HG03039 (cell line): ENCODE measurements at regions not wholly inside any gene's neighbourhood (a gene's known extent, or its start where the extent isn't known, plus 50 kb on each side); places are given as distances from the start of the nearest gene placed in this dataset.
"Not testable (repeated sequence)": the region's sequence is repeated elsewhere in the genome, so short reads cannot be mapped to it uniquely, and the experiment has no call there.

ENCODE experiments used
- ATAC-seq: cut with Tn5 transposase; IDR thresholded peaks from one replicate; pipeline ENCODE4 v1.9.1; 2021; ENCODE audit warnings: mild to moderate bottlenecking, moderate library complexity; ENCODE audit not compliant: unreplicated experiment

GRCh38 chr12:46553911-46554310 lies 181.3 kb upstream of the SLC38A2 start:
- ATAC-seq: no peak

- no peak for ATAC-seq
Measured at GRCh38 chr12:46553266-46553665, 180.7 kb upstream of the SLC38A2 start.

DNA sequence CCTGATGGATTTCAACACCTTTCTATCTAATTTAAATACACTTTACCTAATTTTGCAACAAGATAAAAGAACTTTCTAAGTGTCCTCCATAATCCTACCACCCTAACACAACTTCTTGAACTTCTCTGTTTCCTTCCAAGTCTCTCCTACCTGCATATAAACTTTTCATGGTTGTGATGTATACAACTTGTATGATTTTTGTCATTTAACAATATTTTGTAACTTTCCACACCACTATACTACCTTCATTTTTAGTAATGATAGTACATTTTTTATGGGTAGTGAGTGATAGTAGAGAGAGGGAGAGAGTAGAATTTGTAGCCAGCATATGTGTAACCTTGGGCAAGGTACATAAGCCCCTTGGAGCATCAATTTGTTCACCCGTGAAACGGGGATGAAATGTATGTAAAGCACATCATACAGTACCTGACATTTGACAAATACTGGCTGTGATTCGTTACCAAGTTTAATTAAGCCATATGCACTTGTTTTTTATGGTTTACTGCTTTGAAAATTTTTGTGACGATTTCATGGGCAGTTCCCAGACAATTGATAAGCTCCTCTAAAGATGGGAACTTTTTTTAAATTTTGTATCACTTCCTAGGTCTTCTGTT lies 177.8 kb upstream of the SLC38A2 start:
- no peak for ATAC-seq

DNA sequence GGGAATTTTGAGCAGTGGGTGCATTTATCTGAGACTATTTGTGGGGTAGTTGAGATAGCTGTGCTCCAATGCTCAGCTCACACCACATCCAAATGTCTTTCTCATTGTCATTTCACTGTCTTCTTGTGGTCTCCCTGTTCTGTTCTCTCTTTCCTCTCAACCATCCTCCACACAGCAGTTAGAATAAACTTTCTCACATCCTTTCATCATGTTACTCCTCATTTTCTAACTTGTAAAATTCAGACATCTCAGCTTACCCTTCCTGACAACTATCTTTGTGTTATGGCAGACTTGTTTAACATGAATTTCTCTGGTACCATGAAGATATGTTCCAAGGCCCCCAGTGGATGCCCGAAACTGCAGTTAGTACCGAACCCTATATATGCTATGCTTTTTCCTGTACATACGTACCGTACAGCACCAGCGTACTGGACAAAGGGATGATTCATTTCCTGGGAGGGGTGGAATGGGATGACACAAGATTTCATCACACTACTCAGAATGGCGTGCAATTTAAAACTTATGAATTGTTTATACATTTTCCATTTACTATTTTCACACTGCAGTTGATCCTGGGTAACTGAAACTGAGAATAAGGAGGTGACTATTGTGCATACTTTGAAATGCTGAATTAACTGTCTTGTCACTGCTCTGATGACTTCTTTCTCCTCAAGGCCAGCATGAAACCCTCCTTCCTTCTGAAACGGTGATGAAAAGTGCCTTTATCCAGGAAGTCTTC lies 177.1 kb upstream of the SLC38A2 start:
- ATAC-seq: no peak

- no peak for ATAC-seq
Measured at GRCh38 chr12:46548605-46549071, 176.1 kb upstream of the SLC38A2 start.

DNA sequence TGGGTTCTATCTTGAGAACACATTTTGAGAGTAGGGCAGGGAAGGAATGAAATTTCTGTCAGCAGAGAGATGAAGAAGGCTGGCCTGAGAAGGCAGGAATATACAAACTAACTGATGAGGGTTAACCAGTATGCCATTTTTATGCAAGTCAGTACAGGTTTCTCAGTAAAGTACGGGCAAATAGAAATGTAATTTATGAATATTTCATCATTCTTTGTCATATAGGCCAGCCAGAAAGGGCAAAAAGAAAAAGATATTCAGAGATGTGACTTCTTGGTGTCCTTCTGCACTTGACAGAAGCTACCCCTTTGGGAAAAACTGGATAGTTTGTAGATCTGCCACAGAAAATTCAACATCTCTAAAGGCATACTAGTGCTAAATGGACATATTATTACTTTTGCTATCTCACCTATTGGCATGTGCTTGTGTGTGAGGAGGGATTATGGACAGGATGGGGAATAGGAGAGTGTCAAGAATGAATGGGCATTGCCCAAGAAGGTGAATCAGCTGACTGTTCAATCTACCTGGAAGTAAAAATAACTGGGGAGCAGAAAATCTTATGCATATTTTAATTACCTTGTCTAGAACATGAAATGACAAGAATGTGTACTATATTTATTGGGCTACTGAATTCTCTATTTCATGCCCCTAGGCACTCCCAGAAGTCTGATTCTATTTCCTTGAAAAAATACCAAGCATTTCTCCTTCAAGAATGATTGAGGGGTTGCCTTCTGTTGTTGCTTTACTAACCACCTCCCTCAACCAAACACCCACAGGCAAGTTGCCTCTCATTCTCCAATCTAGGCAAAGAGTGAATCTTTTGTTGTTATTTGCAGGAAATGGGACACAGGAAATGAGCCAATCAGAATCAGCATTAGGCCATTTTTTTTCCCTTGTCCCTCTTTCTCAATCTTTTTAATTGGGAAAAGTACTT lies 175.1 kb upstream of the SLC38A2 start:
- no peak for ATAC-seq

DNA sequence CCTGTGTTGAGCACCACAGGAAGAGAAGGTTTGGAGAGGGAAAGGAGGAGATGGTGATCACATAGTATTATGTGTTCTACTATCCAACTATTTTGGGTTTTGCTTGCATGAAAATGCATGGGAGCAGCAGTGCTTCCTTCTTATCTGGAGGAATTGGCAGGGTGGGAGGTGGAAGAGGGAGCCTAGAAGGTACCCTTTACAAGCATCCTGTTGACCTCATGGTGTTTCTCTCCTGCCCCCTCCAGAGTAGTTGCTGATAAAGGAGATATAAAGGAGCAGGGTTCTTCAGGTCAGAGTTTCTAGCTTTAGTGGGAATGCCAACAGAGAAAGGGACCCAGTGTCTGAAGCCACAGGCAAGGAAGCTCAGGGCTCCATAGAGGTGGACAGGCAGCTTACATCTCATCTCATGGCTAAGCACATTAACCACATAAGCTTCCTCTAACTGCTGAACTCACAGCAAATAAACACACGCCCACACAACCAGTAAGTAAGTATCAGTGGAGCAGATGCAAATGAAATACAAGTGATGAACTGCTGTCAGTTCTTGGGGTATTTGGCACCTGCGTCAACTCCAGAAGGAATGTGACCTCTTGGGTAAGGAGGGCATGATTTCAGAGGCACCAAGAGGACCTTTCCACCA lies 174.2 kb upstream of the SLC38A2 start:
- ATAC-seq: peak; percentile 93

DNA sequence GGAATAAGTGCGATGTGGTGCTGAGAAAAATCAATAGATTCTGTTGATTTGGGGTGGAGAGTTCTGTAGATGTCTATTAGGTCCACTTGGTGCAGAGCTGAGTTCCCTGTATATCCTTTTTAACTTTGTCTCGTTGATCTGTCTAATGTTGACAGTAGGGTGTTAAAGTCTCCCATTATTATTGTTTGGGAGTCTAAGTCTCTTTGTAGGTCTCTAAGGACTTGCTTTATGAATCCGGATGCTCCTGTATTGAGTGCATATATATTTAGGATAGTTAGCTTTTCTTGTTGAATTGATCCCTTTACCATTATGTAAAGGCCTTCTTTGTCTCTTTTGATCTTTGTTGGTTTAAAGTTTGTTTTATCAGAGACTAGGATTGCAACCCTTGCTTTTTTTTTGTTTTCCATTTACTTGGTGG lies 170.8 kb upstream of the SLC38A2 start:
- ATAC-seq: not testable (repeated sequence)

- ATAC-seq: no peak
Measured at GRCh38 chr12:46538976-46539375, 166.4 kb upstream of the SLC38A2 start.

- no peak for ATAC-seq
Measured at GRCh38 chr12:46537387-46537955, 164.9 kb upstream of the SLC38A2 start.

GRCh38 chr12:46536316-46536715 lies 163.7 kb upstream of the SLC38A2 start:
- not testable (repeated sequence) for ATAC-seq

GRCh38 chr12:46535907-46536306 lies 163.3 kb upstream of the SLC38A2 start:
- no peak for ATAC-seq

DNA sequence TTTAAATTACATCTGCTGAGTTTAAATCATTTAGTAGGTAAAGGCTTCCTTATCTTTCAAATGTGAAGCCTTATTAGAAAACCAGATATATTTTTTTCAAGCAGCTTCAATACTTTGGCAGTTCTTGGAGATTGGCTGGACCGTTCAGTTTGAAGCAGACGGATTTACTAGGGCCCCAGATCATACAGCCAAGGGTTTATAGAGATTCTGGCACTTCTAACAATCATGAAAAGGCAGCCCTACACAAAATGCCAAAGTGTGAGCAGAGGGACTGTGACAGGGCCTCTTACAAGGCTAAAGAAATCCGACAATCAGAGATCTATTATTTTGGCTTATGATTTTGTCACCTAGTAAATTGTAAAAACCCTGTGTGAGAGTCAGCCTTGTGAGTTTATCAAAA lies 162.8 kb upstream of the SLC38A2 start:
- ATAC-seq: no peak

DNA sequence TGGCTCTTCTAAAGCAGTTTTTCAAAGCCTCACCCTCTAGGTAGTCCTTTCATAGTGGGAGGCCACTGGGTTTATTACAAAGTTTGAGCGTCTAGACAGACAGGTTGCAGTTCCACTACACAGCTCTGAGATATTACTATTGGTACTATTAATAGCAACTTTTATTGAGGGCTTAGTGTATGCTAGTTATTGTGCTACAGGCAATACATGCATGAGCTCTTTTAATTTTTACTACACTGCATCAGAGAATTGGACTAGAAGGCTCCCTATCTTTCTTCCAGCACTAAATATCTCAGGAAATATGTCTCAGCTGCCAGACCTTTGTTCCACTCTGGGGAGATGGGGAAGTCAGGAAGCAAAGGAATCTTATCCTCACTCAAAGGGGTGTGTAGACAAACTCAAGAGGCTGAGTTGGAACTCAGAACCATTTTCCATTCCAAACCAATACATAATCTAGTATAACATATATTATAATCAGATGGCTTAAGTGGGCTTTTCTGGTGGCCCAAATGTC lies 161.8 kb upstream of the SLC38A2 start:
- no peak for ATAC-seq

DNA sequence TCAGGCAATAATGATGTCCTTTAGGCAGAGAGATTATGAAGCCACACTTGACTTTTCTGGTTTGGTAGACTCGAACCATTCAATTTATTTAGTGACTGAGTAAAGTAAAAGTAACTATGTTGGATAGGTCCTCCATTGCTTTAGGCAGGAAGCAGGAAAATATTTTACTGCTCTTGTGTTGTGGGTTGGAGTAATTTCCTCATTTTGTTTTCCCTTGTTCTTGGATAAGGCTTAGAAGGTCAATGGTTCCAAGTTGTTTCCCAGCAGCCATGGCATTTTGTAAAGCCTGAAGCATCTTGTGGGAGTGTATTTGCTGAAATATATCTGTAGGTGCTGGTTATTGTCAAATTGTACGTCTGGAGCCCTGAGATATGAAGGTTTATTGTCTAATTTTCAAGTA lies 161.2 kb upstream of the SLC38A2 start:
- ATAC-seq: no peak

- no peak for ATAC-seq
Measured at GRCh38 chr12:46531804-46532203, 159.2 kb upstream of the SLC38A2 start.

DNA sequence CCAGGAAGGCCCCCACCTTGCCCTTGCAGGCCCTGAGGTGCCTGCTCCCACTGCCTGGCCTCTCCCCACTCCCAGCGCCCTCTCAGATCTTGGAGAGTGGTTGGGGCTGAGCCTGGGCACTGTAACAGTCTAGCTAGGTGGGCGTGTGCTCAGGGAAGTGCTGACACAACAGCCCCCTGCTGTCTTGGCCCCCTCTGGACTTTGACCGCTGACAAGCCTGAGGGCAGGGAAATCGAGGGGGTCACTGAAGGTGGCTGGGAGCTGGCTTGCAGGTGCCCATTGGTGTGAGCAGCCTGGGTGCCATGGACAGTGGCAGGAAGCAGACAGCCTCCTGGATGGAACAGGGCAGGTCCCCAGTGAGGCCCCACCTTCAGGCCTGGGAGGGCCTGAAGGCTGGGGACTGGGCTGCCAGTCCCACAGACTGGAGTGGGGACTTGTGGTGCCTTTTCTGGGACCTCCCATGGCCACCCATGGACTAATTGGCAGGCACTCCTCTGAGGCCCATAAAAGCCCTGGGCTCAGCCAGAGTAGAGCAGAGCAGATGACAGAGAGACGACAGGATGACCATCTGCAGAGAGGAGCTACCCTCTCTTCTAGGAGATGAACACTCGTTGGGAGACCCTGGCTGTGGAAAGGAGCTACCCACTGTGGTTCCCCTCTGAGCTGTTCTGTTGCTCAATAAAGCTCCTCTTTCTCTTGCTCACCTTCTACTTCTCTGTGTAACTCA lies 158.6 kb upstream of the SLC38A2 start:
- ATAC-seq: no peak

GRCh38 chr12:46530373-46531056 lies 157.9 kb upstream of the SLC38A2 start:
- no peak for ATAC-seq

GRCh38 chr12:46526233-46526632 lies 153.7 kb upstream of the SLC38A2 start:
- no peak for ATAC-seq
